GM12892 (cell line): ENCODE measurements at regions not wholly inside any gene's neighbourhood (a gene's known extent, or its start where the extent isn't known, plus 50 kb on each side); places are given as distances from the start of the nearest gene placed in this dataset.

Experiments
- POLR2A ChIP-seq: IDR thresholded peaks from 2 replicates; pipeline ENCODE4 v1.6.1; 2011; ENCODE audit warnings: low read depth, low read length, control low read depth
- POLR2AphosphoS5 ChIP-seq: IDR thresholded peaks from 2 replicates; pipeline ENCODE4 v1.6.1; 2011; ENCODE audit warnings: low read depth, low read length, control low read depth
- TAF1 ChIP-seq: IDR thresholded peaks from 2 replicates; pipeline ENCODE4 v1.6.1; 2011; ENCODE audit warnings: low read depth, mild to moderate bottlenecking, control low read depth, low read length, borderline replicate concordance

- no peak for TF ChIP-seq POLR2A
- TF ChIP-seq TAF1 = no peak
- TF ChIP-seq POLR2AphosphoS5 = no peak
Observed at GRCh38 chr7:68846811-68847325, 751.4 kb upstream of the AUTS2 start.
